ENCODE measurements at regions not wholly inside any gene's neighbourhood (a gene's known extent, or its start where the extent isn't known, plus 50 kb on each side); places are given as distances from the start of the nearest gene placed in this dataset.

DNA sequence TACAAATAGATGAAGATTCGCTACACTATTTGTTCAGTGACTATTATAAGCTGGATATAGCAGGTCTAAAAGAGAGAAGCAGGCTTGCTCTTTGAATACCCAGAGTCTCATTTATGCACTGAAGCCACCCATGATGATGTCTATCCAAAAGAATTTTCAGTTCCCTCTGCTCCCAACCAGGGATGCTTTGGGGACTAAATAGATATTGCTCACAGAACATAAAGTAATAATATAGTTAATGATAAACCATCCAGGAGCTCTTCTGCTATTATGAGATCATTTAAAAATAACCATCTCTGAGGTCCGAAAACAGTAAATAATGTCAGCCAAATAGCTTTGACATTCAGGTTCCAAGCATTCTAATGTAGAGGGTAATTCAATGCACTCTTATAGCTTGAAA is 875.4 kb downstream of the SORCS3 start (continued):
- no peak for TF ChIP-seq SP4 (IDR thresholded peaks at IDR 0.05; ENCODE audit: low read length)
- no peak for TF ChIP-seq POLR2A (IDR thresholded peaks at IDR 0.05; ENCODE audit: control extremely low read depth in 1 of 2, low read depth in 2 of 2, low read length in 2 of 2)
- TF ChIP-seq HDAC2 (IDR thresholded peaks at IDR 0.05; ENCODE audit: borderline replicate concordance in 1 of 2, low read depth in 2 of 2, low read length in 2 of 2) = no peak
